Adipocyte (in vitro differentiated cells): ENCODE measurements at regions not wholly inside any gene's neighbourhood (a gene's known extent, or its start where the extent isn't known, plus 50 kb on each side); places are given as distances from the start of the nearest gene placed in this dataset.

Source experiments
- DNase-seq: peaks from one replicate; pipeline ENCODE4 v3.0.0-alpha.2; 2015; ENCODE audit warnings: low read depth
- H3K27me3 ChIP-seq: replicated peaks from 2 replicates; pipeline ENCODE4 v1.7.0; 2013; ENCODE audit warnings: mild to moderate bottlenecking, low read length, moderate library complexity; ENCODE audit not compliant: control insufficient read depth, insufficient read depth
- H3K36me3 ChIP-seq: 2 replicates; pipeline ENCODE4 v1.7.0; 2013; ENCODE audit warnings: low read length, mild to moderate bottlenecking, moderate library complexity; ENCODE audit not compliant: control insufficient read depth, insufficient read depth, severe bottlenecking
- H3K4me1 ChIP-seq: 2 replicates; pipeline ENCODE4 v1.7.0; 2013; ENCODE audit warnings: mild to moderate bottlenecking, low read length, moderate library complexity; ENCODE audit not compliant: control insufficient read depth, insufficient read depth
- H3K4me3 ChIP-seq: 2 replicates; pipeline ENCODE4 v1.7.0; 2013; ENCODE audit warnings: mild to moderate bottlenecking, low read length, moderate library complexity
- H3K9ac ChIP-seq: 2 replicates; pipeline ENCODE4 v1.7.0; 2013; ENCODE audit warnings: mild to moderate bottlenecking, low read length, moderate library complexity
- H3K9me3 ChIP-seq: 2 replicates; pipeline ENCODE4 v1.7.0; 2013; ENCODE audit warnings: mild to moderate bottlenecking, low read length, moderate library complexity; ENCODE audit not compliant: control insufficient read depth

DNA sequence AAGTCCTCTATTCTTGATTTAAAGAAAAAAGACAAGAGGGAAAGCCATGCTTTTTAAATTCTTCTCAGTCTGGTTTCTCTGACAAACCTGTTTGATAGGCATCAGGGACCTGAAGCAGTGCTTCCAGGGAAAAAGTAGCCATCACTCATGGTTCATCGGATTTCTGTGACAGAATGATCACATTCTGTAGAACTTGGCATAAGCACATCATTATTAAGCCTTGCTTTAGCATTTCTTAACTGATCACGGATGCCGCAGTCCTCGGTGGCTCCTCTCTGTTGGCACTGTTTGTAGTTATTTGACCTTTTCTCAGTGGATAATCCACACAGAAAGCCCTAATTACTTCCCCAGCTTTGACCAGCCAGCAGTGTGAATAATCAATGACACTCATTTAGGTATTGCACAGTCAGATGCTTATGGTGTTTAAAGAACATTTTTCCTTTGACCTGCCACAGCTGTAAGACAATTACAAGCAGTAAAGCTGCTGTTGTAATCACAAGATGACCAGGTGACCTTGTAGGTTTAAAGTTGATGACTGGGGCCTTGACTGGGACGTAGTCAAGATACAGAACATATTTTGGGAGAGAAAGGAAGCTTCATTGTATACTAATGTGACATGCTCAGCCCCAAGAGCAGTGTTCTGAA lies 64.4 kb upstream of the SKAP2 start:
- Histone ChIP-seq H3K4me3 (no peak overlapping the region), H3K4me1 (peaks cover 9% of the 10 kb centered on the region), H3K9me3 (no peaks in the 10 kb centered on the region), H3K9ac (no peak overlapping the region), H3K27me3 (no peaks in the 10 kb centered on the region), H3K36me3 (no peaks in the 10 kb centered on the region)
- no peak for DNase-seq

DNA sequence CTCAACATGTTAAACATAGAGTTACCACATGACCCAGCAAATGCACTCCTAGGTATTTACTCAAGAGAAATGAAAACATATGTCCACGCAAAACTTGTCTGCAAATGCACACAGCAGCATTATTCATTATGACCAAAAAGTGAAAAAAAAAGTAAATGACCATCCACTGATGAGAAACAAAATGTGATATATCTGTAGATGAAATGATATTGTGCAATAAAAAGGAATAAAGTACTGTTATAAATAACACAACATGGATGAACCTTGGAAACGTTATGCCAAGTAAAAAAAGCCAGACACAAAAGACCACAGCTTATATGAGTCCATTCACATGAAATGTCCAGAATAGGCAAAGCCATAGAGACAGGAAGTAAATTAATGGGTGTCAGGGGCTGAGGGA lies 61.4 kb upstream of the SKAP2 start:
- Histone ChIP-seq H3K27me3 (no peaks in the 10 kb centered on the region), H3K9ac (no peak overlapping the region), H3K36me3 (no peaks in the 10 kb centered on the region), H3K4me3 (no peak overlapping the region), H3K9me3 (no peaks in the 10 kb centered on the region), H3K4me1 (peaks cover 7% of the 10 kb centered on the region)
- DNase-seq, result no peak

DNA sequence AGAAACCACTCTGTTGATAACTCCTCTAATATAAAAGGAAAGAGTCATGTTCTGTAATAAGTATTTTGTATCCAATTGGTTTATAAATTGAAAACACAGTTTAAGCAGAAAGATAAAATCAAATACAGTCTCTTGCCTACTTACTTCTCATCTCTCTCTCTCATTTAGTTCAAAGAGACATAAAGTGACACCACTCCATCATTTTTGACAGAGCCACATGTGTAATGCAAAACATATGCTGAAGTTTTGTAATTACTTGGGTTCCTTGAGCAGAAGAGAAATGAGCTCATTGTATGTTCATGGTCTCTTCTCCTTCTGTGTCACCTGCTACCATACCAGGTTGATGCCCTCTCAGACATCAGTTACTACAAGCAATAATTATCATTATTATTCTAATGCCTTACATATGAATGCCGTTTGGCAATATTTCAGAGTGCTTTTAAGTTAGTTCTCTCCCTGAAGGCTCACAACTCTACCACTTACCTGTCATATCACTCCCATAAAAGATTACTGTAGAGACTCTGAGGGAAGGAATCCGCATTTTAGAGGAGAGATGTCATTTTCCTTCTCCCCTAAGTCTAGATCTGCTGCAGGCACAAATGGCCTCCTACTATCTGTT lies 59.9 kb upstream of the SKAP2 start:
- Histone ChIP-seq H3K9ac (no peak overlapping the region), H3K36me3 (no peaks in the 10 kb centered on the region), H3K9me3 (no peaks in the 10 kb centered on the region), H3K4me3 (no peak overlapping the region), H3K4me1 (no peaks in the 10 kb centered on the region), H3K27me3 (no peaks in the 10 kb centered on the region)
- no peak for DNase-seq

DNA sequence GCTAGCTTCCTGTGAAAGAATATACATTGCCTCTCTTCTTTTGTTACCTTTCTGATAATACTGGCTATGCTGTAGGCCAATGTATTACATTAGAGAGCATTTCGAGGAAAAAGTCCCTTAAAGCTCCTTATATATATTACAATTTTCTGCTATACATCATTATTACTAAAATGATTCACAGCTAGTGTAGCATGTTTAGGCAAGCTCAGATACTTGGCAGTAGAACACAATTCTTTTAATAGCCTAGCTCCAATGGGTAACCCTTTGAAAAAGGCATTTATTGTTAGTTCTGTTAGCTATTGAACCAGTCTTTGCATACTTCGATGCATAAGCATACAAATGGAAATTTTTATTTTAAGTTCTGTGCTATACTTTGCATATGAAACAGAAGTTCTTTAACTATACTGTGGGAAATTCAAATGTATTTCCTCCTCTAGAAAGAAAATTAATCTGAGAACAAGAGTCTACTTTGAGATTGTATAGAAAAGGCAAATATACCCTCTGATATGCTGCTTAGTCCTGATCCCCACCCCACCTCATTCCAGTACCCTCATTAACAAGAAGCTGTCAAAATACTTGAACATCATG lies 55.6 kb upstream of the SKAP2 start:
- H3K4me1 ChIP-seq, result no peaks in the 10 kb centered on the region
- H3K4me3 ChIP-seq, result no peak overlapping the region
- DNase-seq, result no peak
- H3K9ac ChIP-seq, result no peak overlapping the region
- no peaks in the 10 kb centered on the region for H3K9me3 ChIP-seq
- no peaks in the 10 kb centered on the region for H3K27me3 ChIP-seq
- H3K36me3 ChIP-seq, result no peaks in the 10 kb centered on the region

DNA sequence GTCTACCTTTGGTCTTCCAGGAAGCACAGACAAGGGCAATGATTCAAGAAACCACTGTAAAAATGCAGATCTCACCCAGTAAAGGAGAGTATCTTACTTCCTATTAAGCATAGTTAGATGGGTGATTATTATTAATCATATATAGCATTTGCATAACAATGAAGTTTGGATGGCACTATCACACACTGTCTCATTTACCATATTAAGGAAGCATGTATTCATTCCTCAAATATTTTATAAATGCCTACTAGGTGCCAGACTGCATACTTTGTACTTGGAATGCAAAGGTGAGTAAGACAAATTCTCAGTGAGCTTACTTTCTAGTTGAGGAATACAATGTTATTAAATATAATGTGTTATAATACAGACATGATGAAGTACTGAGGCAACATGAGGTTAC lies 53.9 kb upstream of the SKAP2 start:
- no peaks in the 10 kb centered on the region for H3K9me3 ChIP-seq
- H3K27me3 ChIP-seq, result no peaks in the 10 kb centered on the region
- no peak overlapping the region for H3K9ac ChIP-seq
- no peak for DNase-seq
- H3K4me3 ChIP-seq, result no peak overlapping the region
- no peaks in the 10 kb centered on the region for H3K36me3 ChIP-seq
- H3K4me1 ChIP-seq, result peaks cover 4% of the 10 kb centered on the region

DNA sequence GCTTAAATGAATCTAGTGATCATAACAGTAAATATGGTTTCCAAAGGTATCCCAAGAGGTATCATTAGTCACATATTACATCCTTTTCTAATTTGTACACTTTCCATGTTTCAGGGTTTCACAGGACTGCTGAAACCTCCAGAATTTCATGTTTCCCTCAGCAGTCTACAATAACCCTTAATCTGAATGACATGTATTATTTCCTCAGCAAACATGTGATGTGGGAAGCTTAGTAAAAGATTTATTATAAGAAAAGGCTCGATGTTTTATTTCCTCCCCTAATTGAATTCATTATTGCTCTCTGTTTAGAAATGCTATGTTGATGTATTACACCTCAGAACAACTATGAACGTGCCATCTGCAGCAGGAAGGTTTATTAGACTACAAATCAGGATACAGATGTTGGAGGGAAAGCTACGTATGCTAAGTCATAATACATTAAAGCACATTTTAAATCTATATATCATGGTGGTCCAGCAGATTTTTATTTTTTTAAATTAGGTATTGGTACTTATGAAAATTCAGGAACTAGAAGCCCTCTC lies 52.5 kb upstream of the SKAP2 start:
- Histone ChIP-seq H3K9me3 (no peaks in the 10 kb centered on the region), H3K27me3 (no peaks in the 10 kb centered on the region), H3K9ac (no peak overlapping the region), H3K4me3 (no peak overlapping the region), H3K36me3 (no peaks in the 10 kb centered on the region), H3K4me1 (peaks cover 17% of the 10 kb centered on the region)
- no peak for DNase-seq

DNA sequence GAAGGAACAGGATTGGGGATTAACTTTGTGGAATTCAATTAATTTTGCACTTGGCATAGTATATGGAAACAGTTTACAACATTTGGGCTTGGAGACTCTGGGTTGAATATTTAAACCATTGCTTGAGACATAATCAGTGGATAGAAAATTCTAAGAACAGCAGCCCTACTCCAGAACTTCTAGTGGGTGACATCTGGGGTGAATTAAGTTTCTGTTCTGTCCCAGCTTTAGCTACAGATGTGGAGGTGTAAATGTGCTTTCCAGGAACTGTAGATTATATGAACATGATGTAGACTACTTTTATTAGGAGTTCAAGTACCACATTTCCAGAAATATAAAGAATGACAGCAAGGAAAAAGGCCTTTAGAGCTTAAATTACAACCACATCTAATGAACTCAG lies 51.9 kb upstream of the SKAP2 start:
- Histone ChIP-seq H3K4me1 (peaks cover 17% of the 10 kb centered on the region), H3K9ac (no peak overlapping the region)

More for the DNA sequence above, 51.9 kb upstream of the SKAP2 start:
- DNase-seq, result no peak
- no peaks in the 10 kb centered on the region for H3K9me3 ChIP-seq
- no peaks in the 10 kb centered on the region for H3K36me3 ChIP-seq
- H3K4me3 ChIP-seq, result no peak overlapping the region
- H3K27me3 ChIP-seq, result no peaks in the 10 kb centered on the region
